ENCODE measurements at regions not wholly inside any gene's neighbourhood (a gene's known extent, or its start where the extent isn't known, plus 50 kb on each side); places are given as distances from the start of the nearest gene placed in this dataset.
"Not testable (repeated sequence)": the region's sequence is repeated elsewhere in the genome, so short reads cannot be mapped to it uniquely, and the experiment has no call there.

- TF ChIP-seq CTCF (IDR thresholded peaks at IDR 0.05 in 2 of 3, conservative IDR thresholded peaks at IDR 0.05 in 1 of 3; ENCODE audit: insufficient read depth in 2 of 3, low read depth in 1 of 3, low read length in 3 of 3); SP1 (CRISPR knock-in tag; IDR thresholded peaks at IDR 0.05); KDM1A (IDR thresholded peaks at IDR 0.05); NFATC3 (IDR thresholded peaks at IDR 0.05); UBTF (IDR thresholded peaks at IDR 0.05; ENCODE audit: borderline replicate concordance in 1 of 2, low read depth in 2 of 2, low read length in 2 of 2); FOS (IDR thresholded peaks at IDR 0.05; ENCODE audit: extremely low read depth, insufficient read length); USF2 (CRISPR knock-in tag; IDR thresholded peaks at IDR 0.05); BHLHE40 (IDR thresholded peaks at IDR 0.05; ENCODE audit: low read length); SMARCE1 (IDR thresholded peaks at IDR 0.05): not testable (repeated sequence)
- TF ChIP-seq, protein P1, sequence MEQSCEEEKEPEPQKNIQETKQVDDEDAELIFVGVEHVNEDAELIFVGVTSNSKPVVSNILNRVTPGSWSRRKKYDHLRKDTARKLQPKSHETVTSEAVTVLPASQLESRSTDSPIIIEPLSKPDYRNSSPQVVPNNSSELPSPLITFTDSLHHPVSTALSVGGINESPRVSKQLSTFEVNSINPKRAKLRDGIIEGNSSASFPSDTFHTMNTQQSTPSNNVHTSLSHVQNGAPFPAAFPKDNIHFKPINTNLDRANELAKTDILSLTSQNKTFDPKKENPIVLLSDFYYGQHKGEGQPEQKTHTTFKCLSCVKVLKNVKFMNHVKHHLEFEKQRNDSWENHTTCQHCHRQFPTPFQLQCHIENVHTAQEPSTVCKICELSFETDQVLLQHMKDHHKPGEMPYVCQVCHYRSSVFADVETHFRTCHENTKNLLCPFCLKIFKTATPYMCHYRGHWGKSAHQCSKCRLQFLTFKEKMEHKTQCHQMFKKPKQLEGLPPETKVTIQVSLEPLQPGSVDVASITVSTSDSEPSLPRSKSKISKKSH (CRISPR knock-in tag; IDR thresholded peaks at IDR 0.05): not testable (repeated sequence)
These were observed 557.4 kb downstream of the CDY1 start for GRCh38 chrY:26179326-26179725.

Measured in K562 (cell line).